Epithelial cell of esophagus (primary cell): ENCODE measurements at regions not wholly inside any gene's neighbourhood (a gene's known extent, or its start where the extent isn't known, plus 50 kb on each side); places are given as distances from the start of the nearest gene placed in this dataset.

ENCODE experiments used
- DNase-seq: peaks from one replicate; pipeline ENCODE4 v3.0.0; 2010; ENCODE audit warnings: low read depth
- H3K4me3 ChIP-seq: 2 replicates; pipeline ENCODE4 v1.5.1; 2011; ENCODE audit warnings: mild to moderate bottlenecking, low read length, control low read depth
- CTCF ChIP-seq: IDR thresholded peaks from 2 replicates; pipeline ENCODE4 v1.5.1; 2011; ENCODE audit warnings: low read depth, mild to moderate bottlenecking, low read length, control low read depth, inconsistent platforms; ENCODE audit not compliant: insufficient read depth; ENCODE audit errors: missing control alignments

DNA sequence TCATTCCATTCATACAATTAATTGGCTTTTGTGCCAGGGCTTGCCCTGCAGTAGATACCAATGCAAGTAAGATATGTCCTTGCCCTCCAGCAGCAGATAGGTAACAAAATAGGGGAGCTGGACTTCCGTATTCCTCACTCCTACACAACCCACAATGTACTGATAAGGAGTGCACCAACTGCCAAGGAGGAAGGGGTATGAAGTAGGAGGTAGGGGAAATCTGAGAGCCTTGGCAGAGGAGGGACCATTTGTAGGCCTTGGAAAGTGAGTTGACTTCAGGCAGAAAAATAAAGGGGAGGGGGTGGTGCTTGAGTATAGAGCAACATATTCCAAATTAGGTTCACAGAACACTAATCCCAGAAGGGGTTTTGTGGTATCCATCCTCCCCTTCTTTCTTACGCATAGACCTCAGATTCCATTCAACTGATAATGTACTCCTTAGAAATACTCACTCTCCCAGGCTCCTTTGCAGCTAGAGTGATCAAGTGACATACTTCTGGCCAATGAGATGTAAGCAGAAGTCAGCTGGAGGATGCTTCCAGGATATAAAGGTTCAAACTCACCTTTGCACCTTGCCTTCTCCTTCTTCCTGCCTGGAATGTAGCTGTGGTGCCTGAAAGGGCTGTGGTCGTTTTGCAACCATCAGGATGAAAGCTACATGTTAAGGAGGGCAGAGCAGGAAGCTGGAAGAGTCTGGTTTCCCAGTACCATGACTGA lies 127.1 kb upstream of the SMAD3 start:
- DNase-seq = no peak
- TF ChIP-seq CTCF = no peak
- H3K4me3 ChIP-seq = no peak overlapping the region

DNA sequence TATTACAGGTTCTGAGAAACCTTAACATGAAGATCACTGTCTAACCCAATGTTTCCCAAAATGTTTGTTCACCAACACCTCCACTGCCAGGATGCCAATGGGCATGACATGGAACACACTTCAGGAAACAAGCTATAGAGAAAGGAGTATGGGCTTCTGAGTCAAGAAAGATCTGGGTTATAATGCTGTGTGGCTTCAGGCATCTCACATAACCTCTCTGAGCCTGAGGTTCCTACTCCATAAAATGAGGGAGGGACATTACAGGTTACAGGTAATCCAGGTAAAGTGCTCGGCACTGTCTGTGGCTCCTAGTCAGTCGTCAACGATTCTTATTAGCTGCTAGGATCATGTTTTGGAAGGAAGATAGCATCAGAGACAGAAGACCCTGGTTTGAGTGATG lies 126.4 kb upstream of the SMAD3 start:
- DNase-seq = no peak
- no peak overlapping the region for H3K4me3 ChIP-seq

DNA sequence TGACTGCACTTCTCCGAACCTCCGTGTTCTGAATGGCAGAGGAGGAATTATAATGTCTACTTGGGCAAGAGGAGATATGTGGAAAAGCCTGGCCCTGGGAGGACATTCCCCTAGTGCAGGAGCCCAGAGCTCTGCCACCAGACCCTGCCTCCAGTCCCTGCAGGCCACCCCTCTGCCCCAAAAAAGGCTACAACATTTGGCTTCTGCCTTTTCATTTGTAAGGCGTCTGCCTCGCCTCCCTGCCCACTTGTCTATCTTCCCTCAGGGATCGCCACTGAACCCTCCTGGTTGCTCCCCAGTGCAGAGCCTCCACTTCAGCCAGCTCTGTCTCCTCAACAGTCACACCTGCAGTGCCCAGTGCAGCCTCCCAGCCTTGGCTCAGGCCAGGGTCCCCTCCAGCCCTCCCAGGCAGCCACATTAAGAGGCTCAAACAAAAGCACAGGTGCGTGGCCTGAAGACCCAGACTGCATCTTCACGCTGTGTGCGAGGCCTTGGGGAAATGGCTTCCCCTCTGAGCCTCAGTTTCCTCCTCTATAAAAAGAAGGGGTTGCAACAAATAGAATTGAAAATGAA lies 125.9 kb upstream of the SMAD3 start:
- no peak overlapping the region for H3K4me3 ChIP-seq
- DNase-seq = no peak
- TF ChIP-seq CTCF = no peak

More for the DNA sequence above, 126.4 kb upstream of the SMAD3 start:
- TF ChIP-seq CTCF = no peak

DNA sequence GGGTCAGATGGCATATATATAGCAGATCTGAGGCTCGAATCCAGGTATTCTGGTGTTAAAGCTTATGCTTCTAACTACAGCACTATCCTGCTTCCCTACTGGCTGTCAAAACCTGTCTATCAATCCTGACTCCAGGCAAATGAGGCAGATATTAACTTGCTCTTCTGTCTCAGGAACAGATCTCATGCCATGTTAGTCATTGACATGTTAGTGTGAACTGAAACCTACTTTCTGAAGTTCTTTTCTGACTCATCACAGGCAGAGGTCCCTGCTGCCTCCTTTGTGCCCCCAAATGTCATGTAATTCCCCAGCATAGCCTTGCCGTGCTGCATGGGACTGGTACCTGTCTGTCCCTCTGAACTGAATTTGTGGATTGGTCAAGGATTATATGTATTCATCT lies 125.0 kb upstream of the SMAD3 start:
- no peak overlapping the region for H3K4me3 ChIP-seq
- DNase-seq = peak; percentile 87
- no peak for TF ChIP-seq CTCF

DNA sequence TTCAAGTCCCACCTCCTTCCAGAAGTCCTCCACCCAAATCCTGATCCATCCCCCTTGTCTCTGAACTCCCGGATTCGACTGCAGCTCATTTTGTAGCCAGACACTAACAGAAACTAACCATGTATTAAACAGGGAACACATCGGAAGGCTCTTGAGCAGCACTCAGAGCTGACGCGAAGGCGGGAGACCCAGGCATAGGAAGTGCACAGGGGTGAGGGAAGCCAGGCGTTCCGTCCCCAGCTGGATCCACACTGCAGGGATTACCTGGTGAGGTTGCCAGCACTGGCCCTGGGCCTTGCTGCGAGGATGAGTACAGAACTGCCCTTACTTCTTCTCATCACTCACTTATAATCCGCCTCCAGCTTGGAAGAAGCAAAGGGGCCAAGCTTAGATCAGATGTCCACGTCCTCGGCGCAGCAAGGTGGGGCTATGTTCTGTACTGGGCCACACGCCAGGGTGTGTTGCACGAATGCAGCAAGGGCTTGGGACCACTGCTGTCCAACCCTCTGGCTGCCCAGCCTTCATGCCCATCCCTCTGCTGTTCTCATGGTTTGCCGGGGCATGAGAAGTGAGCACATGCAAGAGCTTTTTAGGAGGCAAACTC lies 124.2 kb upstream of the SMAD3 start:
- no peak for TF ChIP-seq CTCF
- H3K4me3 ChIP-seq = no peak overlapping the region
- DNase-seq = no peak

- no peak for DNase-seq
- no peak overlapping the region for H3K4me3 ChIP-seq
- TF ChIP-seq CTCF = no peak
These were observed 123.6 kb upstream of the SMAD3 start for GRCh38 chr15:66941791-66942190.
